Activated B cell treated with CpG ODN at 0.5 μM for 24 hours (primary cell): ENCODE measurements at regions not wholly inside any gene's neighbourhood (a gene's known extent, or its start where the extent isn't known, plus 50 kb on each side); places are given as distances from the start of the nearest gene placed in this dataset.

ENCODE experiments used
- ATAC-seq: fragments of 200-7000 bp; cut with Tn5 transposase; one replicate; pipeline ENCODE4 v1.10.0; 2021; ENCODE audit warnings: low read depth, mild to moderate bottlenecking, moderate library complexity
- CTCF ChIA-PET: fragments of 350-600 bp; sonication (Branson Sonifier 250); formaldehyde crosslinking; loops from one replicate; lab custom pipeline; 2021; ENCODE audit warnings: antibody characterized with exemption; lab: Charles Lee
- POLR2A ChIA-PET: fragments of 350-600 bp; sonication (Branson Sonifier 250); formaldehyde crosslinking; loops from one replicate; lab custom pipeline; 2021; ENCODE audit warnings: antibody characterized with exemption; lab: Charles Lee
- DNase-seq: peaks from one replicate; pipeline ENCODE4 v3.0.0; 2022
- H3K27ac Mint-ChIP-seq: one replicate; pipeline ENCODE4 v1.8.0; 2020; ENCODE audit warnings: mixed read lengths
- H3K27me3 Mint-ChIP-seq: one replicate; pipeline ENCODE4 v1.8.0; 2021; ENCODE audit warnings: mixed read lengths
- H3K36me3 Mint-ChIP-seq: one replicate; pipeline ENCODE4 v1.8.0; 2021; ENCODE audit warnings: low read depth, mixed read lengths
- H3K4me1 Mint-ChIP-seq: one replicate; pipeline ENCODE4 v1.8.0; 2021; ENCODE audit warnings: mixed read lengths
- H3K4me3 Mint-ChIP-seq: one replicate; pipeline ENCODE4 v1.8.0; 2020; ENCODE audit warnings: mild to moderate bottlenecking, mixed read lengths
- H3K9me3 Mint-ChIP-seq: one replicate; pipeline ENCODE4 v1.8.0; 2020; ENCODE audit warnings: mixed read lengths
- intact Hi-C: fragments of 100-400 bp; cut with micrococcal nuclease; formaldehyde crosslinking; loops from one replicate; pipeline ENCODE4 v1.15.1; 2024
- TF ChIP-seq, protein P1 (sequence below): fragments of 200-600 bp; IDR thresholded peaks from one replicate; pipeline ENCODE4 v1.8.0; 2022; ENCODE audit warnings: antibody characterized with exemption, mild to moderate bottlenecking

DNA sequence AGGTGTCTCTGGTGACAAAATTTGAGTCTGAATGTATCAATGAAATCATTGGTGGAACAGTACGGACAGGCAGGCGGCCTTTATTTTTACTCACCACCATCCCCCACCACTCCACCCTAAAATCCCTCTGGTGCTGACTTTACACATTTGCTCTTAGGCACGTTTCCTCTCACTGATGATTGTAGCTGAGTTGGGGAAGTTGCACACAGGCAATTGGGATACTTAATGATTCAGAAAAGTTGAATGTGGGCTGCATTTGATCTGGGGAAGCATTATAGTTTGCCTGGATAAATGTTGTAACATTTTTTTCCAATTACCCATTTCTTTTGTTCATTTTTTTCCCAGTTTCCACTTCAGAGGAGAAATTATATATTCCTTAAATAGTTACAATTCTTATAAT lies 658.4 kb downstream of the TLR4 start:
- DNase-seq (no peak), ATAC-seq (no peak)
- Mint-ChIP-seq H3K4me1 (no peaks in the 10 kb centered on the region), H3K36me3 (no peaks in the 10 kb centered on the region), H3K27ac (no peak overlapping the region), H3K4me3 (no peak overlapping the region), H3K9me3 (peaks cover 2% of the 10 kb centered on the region), H3K27me3 (no peaks in the 10 kb centered on the region)
- intact Hi-C loops: no loop called here
- ChIA-PET CTCF (no interaction called here), POLR2A (no interaction called here)
- TF ChIP-seq, protein P1, sequence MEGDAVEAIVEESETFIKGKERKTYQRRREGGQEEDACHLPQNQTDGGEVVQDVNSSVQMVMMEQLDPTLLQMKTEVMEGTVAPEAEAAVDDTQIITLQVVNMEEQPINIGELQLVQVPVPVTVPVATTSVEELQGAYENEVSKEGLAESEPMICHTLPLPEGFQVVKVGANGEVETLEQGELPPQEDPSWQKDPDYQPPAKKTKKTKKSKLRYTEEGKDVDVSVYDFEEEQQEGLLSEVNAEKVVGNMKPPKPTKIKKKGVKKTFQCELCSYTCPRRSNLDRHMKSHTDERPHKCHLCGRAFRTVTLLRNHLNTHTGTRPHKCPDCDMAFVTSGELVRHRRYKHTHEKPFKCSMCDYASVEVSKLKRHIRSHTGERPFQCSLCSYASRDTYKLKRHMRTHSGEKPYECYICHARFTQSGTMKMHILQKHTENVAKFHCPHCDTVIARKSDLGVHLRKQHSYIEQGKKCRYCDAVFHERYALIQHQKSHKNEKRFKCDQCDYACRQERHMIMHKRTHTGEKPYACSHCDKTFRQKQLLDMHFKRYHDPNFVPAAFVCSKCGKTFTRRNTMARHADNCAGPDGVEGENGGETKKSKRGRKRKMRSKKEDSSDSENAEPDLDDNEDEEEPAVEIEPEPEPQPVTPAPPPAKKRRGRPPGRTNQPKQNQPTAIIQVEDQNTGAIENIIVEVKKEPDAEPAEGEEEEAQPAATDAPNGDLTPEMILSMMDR: no peak

DNA sequence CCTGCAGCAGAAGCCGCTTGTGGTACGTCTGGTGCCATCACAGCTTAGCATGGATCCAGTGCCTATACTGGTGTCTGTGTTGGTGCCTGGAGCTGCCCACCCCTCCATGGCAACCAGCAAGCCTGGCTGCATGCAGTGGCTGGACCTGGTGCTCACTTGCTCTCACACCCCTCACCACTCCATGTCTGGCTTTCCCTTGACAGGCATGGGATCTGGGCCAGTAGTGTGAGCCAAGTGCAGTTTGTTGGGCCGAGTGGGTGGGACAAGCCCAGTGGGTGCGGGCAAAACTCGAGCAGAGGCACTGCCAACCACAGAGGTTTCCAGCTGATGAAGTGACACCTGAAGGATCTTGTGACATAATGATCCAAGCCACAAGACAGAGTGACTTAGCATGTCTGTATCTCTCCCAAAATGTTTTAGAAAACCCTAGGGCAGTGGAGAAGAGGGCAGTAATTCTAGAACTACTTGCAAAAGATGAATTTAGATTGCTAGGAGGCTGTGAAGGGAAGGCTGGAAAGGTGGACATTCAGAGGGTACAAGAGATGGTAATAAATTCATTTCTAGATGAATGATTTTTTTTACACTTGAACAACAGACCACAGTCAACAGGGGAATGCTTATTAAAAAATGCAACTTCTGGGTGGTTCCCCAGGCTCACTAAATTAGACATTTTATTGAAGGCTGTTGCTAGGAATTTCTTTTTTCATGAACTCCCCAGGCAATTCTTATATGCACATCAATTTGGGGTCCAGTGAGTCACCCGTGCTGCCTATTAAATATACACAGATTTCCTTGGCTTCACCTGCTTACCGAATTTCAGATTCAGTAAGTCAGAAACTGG lies 660.3 kb downstream of the TLR4 start:
- ChIA-PET POLR2A (no interaction called here), CTCF (no interaction called here)
- DNase-seq (no peak), ATAC-seq (no peak)
- Mint-ChIP-seq H3K9me3 (peaks cover 2% of the 10 kb centered on the region), H3K36me3 (no peaks in the 10 kb centered on the region), H3K27ac (no peak overlapping the region), H3K27me3 (no peaks in the 10 kb centered on the region), H3K4me1 (no peaks in the 10 kb centered on the region), H3K4me3 (no peak overlapping the region)
- intact Hi-C loops: no loop called here
- TF ChIP-seq, protein P1: no peak

DNA sequence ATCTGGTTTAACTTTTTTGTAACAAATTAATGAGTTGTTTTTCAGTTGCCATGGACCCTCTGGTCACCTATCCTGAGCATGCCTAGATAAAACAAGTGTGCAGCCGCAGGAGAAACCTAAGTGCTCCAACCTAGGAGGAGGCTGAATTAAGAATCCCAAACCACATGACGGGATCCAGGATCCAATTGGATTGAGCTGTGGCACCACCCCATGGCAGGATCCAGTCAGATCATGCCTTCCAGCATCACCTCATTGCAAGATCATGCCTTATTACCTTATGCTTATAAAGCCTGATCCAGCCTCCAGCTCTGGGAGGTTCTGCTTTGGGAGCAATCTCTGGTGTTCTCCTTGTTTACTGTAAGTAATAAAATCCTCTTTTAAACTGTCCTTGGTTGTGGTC lies 662.0 kb downstream of the TLR4 start:
- POLR2A ChIA-PET: no interaction called here
- intact Hi-C loops: no loop called here
- TF ChIP-seq, protein P1: no peak

DNA sequence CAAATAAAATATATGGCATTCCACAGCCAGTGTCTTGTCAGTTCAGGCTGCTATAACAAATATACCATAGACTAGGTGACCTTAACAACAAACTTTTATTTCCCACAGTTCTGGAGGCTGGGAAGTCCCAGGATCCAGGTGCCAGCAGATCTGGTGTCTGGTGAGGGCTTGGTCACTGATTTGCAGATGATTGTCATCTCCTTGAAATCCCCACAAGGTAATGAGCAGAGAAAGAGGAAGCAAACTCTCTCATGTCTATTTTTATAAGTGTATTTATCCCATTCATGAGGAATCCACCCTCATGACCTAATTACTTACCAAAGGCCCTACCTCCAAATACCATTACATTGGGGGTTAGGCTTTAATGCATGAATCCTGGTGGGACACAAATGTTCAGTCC lies 663.2 kb downstream of the TLR4 start:
- Mint-ChIP-seq H3K4me1 (no peaks in the 10 kb centered on the region), H3K4me3 (no peak overlapping the region), H3K27me3 (no peaks in the 10 kb centered on the region), H3K9me3 (no peaks in the 10 kb centered on the region), H3K36me3 (no peaks in the 10 kb centered on the region), H3K27ac (no peak overlapping the region)
- TF ChIP-seq, protein P1: no peak
- intact Hi-C loops: no loop called here
- ChIA-PET CTCF (no interaction called here), POLR2A (no interaction called here)
- ATAC-seq: no peak
- no peak for DNase-seq

More for the DNA sequence above, 662.0 kb downstream of the TLR4 start:
- Mint-ChIP-seq H3K9me3 (peaks cover 2% of the 10 kb centered on the region), H3K4me3 (no peak overlapping the region), H3K4me1 (no peaks in the 10 kb centered on the region), H3K27me3 (no peaks in the 10 kb centered on the region), H3K27ac (no peak overlapping the region), H3K36me3 (no peaks in the 10 kb centered on the region)
- CTCF ChIA-PET: no interaction called here
- DNase-seq: no peak
- no peak for ATAC-seq

DNA sequence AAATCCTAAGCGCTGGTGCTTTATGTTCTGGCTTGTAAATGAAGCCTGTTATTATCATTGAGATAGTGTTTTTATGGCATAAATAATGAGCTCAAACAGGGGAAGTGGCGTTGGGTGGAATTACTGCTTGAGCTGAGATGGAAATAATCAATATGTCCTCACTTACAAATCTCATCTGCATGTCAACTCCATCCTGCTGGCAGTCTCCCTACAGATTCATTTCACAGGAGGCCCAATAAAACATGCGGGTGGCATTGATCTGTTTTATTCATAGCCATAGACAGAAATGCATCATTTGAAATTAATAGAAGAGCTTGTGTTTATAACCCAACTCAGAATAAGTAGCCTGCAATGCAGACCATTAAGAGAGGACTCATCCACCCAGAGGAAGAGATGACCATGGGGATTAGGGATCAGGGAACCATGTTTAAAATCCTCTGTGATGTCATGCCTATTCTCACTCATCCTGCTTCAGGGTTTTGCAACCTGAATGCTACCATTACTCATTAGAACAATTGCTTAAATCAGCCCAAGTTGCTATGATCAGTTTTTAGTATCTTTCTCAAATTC lies 680.4 kb downstream of the TLR4 start:
- Mint-ChIP-seq H3K27me3 (no peaks in the 10 kb centered on the region), H3K27ac (no peak overlapping the region), H3K9me3 (peaks cover 3% of the 10 kb centered on the region), H3K4me1 (no peaks in the 10 kb centered on the region), H3K4me3 (no peak overlapping the region), H3K36me3 (no peaks in the 10 kb centered on the region)
- DNase-seq (no peak), ATAC-seq (no peak)
- TF ChIP-seq, protein P1: no peak
- intact Hi-C loops: no loop called here
- POLR2A ChIA-PET: no interaction called here
- CTCF ChIA-PET: no interaction called here
